ENCODE measurements at regions not wholly inside any gene's neighbourhood (a gene's known extent, or its start where the extent isn't known, plus 50 kb on each side); places are given as distances from the start of the nearest gene placed in this dataset.

GRCh38 chr9:12958279-12958678 is 183.5 kb downstream of the LURAP1L start:
- TF ChIP-seq POLR2A (IDR thresholded peaks at IDR 0.05; ENCODE audit: low read length): no peak
- TF ChIP-seq GATA1 (IDR thresholded peaks at IDR 0.05; ENCODE audit: low read depth, low read length): no peak
- no peak for DNase-seq

GRCh38 chr9:12958708-12959107 is 183.9 kb downstream of the LURAP1L start:
- DNase-seq: no peak
- TF ChIP-seq POLR2A (IDR thresholded peaks at IDR 0.05; ENCODE audit: low read length) (no peak), GATA1 (IDR thresholded peaks at IDR 0.05; ENCODE audit: low read depth, low read length) (no peak)

- no peak for DNase-seq
- no peak for TF ChIP-seq GATA1 (IDR thresholded peaks at IDR 0.05; ENCODE audit: low read depth, low read length)
- no peak for TF ChIP-seq POLR2A (IDR thresholded peaks at IDR 0.05; ENCODE audit: low read length)
Measured at GRCh38 chr9:12961276-12961809, 186.5 kb downstream of the LURAP1L start.

GRCh38 chr9:12963537-12963936 is 188.7 kb downstream of the LURAP1L start:
- no peak for TF ChIP-seq GATA1 (IDR thresholded peaks at IDR 0.05; ENCODE audit: low read depth, low read length)
- no peak for TF ChIP-seq POLR2A (IDR thresholded peaks at IDR 0.05; ENCODE audit: low read length)
- DNase-seq: no peak

GRCh38 chr9:12964271-12964670 is 189.5 kb downstream of the LURAP1L start:
- no peak for DNase-seq

GRCh38 chr9:12965303-12965702 is 190.5 kb downstream of the LURAP1L start:
- DNase-seq: no peak

More at GRCh38 chr9:12964271-12964670, 189.5 kb downstream of the LURAP1L start:
- no peak for TF ChIP-seq POLR2A (IDR thresholded peaks at IDR 0.05; ENCODE audit: low read length)
- no peak for TF ChIP-seq GATA1 (IDR thresholded peaks at IDR 0.05; ENCODE audit: low read depth, low read length)

GRCh38 chr9:12968093-12968492 is 193.3 kb downstream of the LURAP1L start:
- TF ChIP-seq GATA1 (IDR thresholded peaks at IDR 0.05; ENCODE audit: low read depth, low read length) (no peak), POLR2A (IDR thresholded peaks at IDR 0.05; ENCODE audit: low read length) (no peak)

More at GRCh38 chr9:12965303-12965702, 190.5 kb downstream of the LURAP1L start:
- no peak for TF ChIP-seq GATA1 (IDR thresholded peaks at IDR 0.05; ENCODE audit: low read depth, low read length)
- no peak for TF ChIP-seq POLR2A (IDR thresholded peaks at IDR 0.05; ENCODE audit: low read length)

GRCh38 chr9:12972608-12973589 is 198.1 kb downstream of the LURAP1L start:
- DNase-seq: no peak
- TF ChIP-seq GATA1 (IDR thresholded peaks at IDR 0.05; ENCODE audit: low read depth, low read length) (no peak), POLR2A (IDR thresholded peaks at IDR 0.05; ENCODE audit: low read length) (no peak)

More at GRCh38 chr9:12968093-12968492, 193.3 kb downstream of the LURAP1L start:
- DNase-seq: no peak

- no peak for DNase-seq
- no peak for TF ChIP-seq GATA1 (IDR thresholded peaks at IDR 0.05; ENCODE audit: low read depth, low read length)
- no peak for TF ChIP-seq POLR2A (IDR thresholded peaks at IDR 0.05; ENCODE audit: low read length)
Measured at GRCh38 chr9:12973710-12974109, 198.9 kb downstream of the LURAP1L start.

- TF ChIP-seq POLR2A (IDR thresholded peaks at IDR 0.05; ENCODE audit: low read length) (no peak), GATA1 (IDR thresholded peaks at IDR 0.05; ENCODE audit: low read depth, low read length) (no peak)
- DNase-seq: no peak
Measured at GRCh38 chr9:12974671-12975070, 199.9 kb downstream of the LURAP1L start.

- TF ChIP-seq POLR2A (IDR thresholded peaks at IDR 0.05; ENCODE audit: low read length): no peak
- no peak for TF ChIP-seq GATA1 (IDR thresholded peaks at IDR 0.05; ENCODE audit: low read depth, low read length)
Measured at GRCh38 chr9:12975496-12975895, 200.7 kb downstream of the LURAP1L start.

GRCh38 chr9:12980085-12980851 is 205.4 kb downstream of the LURAP1L start:
- no peak for DNase-seq
- TF ChIP-seq GATA1 (IDR thresholded peaks at IDR 0.05; ENCODE audit: low read depth, low read length): no peak
- no peak for TF ChIP-seq POLR2A (IDR thresholded peaks at IDR 0.05; ENCODE audit: low read length)

More at GRCh38 chr9:12975496-12975895, 200.7 kb downstream of the LURAP1L start:
- DNase-seq: no peak

- no peak for TF ChIP-seq POLR2A (IDR thresholded peaks at IDR 0.05; ENCODE audit: low read length)
- no peak for TF ChIP-seq GATA1 (IDR thresholded peaks at IDR 0.05; ENCODE audit: low read depth, low read length)
- DNase-seq: no peak
Measured at GRCh38 chr9:12988258-12988657, 213.4 kb downstream of the LURAP1L start.

- no peak for TF ChIP-seq GATA1 (IDR thresholded peaks at IDR 0.05; ENCODE audit: low read depth, low read length)
- TF ChIP-seq POLR2A (IDR thresholded peaks at IDR 0.05; ENCODE audit: low read length): no peak
- no peak for DNase-seq
Measured at GRCh38 chr9:12989669-12990068, 214.8 kb downstream of the LURAP1L start.
